PC-9 (cell line): ENCODE measurements at regions not wholly inside any gene's neighbourhood (a gene's known extent, or its start where the extent isn't known, plus 50 kb on each side); places are given as distances from the start of the nearest gene placed in this dataset.
"Not testable (repeated sequence)": the region's sequence is repeated elsewhere in the genome, so short reads cannot be mapped to it uniquely, and the experiment has no call there.

Experiments
- CTCF ChIP-seq: fragments of 200-600 bp; sonication (generic); conservative IDR thresholded peaks from 2 replicates; pipeline ENCODE4 v1.6.1; 2017; ENCODE audit warnings: mixed run types, antibody characterized with exemption, mild to moderate bottlenecking, moderate library complexity
- EZH2 ChIP-seq: fragments of 200-600 bp; sonication (generic); IDR thresholded peaks from 2 replicates; pipeline ENCODE4 v1.8.0; 2017; ENCODE audit warnings: antibody characterized with exemption, low read depth

DNA sequence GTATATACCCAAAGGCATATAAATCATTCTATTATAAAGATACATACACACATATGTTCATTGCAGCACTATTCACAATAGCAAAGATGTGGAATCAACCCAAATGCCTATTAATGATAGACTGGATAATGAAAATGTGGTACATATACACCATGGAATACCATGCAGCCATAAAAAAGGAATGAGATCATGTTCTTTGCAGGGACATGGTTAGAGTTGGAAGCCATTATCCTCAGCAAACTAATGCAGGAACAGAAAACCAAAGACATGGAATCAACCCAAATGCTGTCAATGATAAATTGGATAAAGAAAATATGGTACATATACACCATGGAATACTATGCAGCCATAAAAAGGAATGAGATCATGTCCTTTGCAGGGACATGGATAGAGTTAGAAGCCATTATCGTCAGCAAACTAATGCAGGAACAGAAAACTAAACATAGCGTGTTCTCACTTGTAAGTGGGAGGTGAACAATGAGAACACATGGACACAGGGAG, 166.4 kb downstream of the TPBG start:
- not testable (repeated sequence) for TF ChIP-seq CTCF, EZH2
